Mesodermal cell (in vitro differentiated cells): ENCODE measurements at regions not wholly inside any gene's neighbourhood (a gene's known extent, or its start where the extent isn't known, plus 50 kb on each side); places are given as distances from the start of the nearest gene placed in this dataset.

Experiments used
- H3K27ac ChIP-seq: 2 replicates; pipeline ENCODE4 v1.7.0; 2013; ENCODE audit warnings: mild to moderate bottlenecking, low read depth, low read length, moderate library complexity; ENCODE audit not compliant: severe bottlenecking
- H3K36me3 ChIP-seq: 2 replicates; pipeline ENCODE4 v1.7.1; 2013; ENCODE audit warnings: mild to moderate bottlenecking, low read length, moderate library complexity; ENCODE audit not compliant: control insufficient read depth, insufficient read depth
- H3K4me1 ChIP-seq: one replicate; pipeline ENCODE4 v1.7.1; 2013; ENCODE audit warnings: mild to moderate bottlenecking, low read length; ENCODE audit not compliant: insufficient read depth, control insufficient read depth, poor library complexity, severe bottlenecking
- H3K4me3 ChIP-seq: 2 replicates; pipeline ENCODE4 v1.7.0; 2013; ENCODE audit warnings: low read length, control low read depth, mild to moderate bottlenecking; ENCODE audit not compliant: insufficient read depth, poor library complexity, severe bottlenecking; ENCODE audit errors: extremely low read depth
- H3K9me3 ChIP-seq: 2 replicates; pipeline ENCODE4 v1.7.1; 2013; ENCODE audit warnings: mild to moderate bottlenecking, low read length, moderate library complexity; ENCODE audit not compliant: control insufficient read depth
- WGBS, 2 experiments: methylation state at CpG; one replicate each; pipeline ENCODE4 v1.1.5; 2013; ENCODE audit warnings: missing lambda C conversion rate in 2 of 2; ENCODE audit not compliant: insufficient coverage in 2 of 2; 5-methylcytosine and 5-hydroxymethylcytosine counted together

GRCh38 chr5:51987669-51988209 lies 604.5 kb downstream of the ISL1 start:
- H3K4me1 ChIP-seq: no peaks in the 10 kb centered on the region
- H3K4me3 ChIP-seq: no peak overlapping the region
- no peaks in the 10 kb centered on the region for H3K36me3 ChIP-seq
- no peaks in the 10 kb centered on the region for H3K9me3 ChIP-seq
- WGBS, 2 experiments: 83 to 100% methylated on average over 1 of the region's 2 CpGs
- H3K27ac ChIP-seq: no peak overlapping the region

DNA sequence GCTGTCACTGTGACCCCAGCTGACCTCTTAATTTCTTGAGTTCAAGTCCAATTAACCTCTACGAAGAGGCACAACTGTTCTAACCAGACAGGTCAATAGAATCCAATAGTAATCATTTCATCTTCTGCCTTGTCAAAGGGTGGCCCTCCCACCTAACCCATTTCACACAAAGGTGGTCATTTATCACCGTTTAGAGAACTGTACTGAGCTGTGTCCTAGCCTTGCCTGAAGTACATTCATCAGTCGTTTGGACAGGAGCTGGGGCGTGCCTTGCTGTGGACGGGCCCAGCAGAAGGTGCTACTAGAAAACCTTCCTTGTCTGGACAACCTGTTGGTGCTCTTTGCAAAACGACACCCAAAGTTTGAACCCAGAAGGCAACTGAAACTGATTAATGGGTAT lies 605.4 kb downstream of the ISL1 start:
- 81 to 87% methylated on average over 4 to 6 of the region's 6 CpGs for WGBS, 2 experiments

GRCh38 chr5:51990241-51990640 lies 607.0 kb downstream of the ISL1 start:
- Histone ChIP-seq H3K4me1 (no peaks in the 10 kb centered on the region), H3K27ac (no peak overlapping the region), H3K36me3 (no peaks in the 10 kb centered on the region), H3K4me3 (no peak overlapping the region), H3K9me3 (no peaks in the 10 kb centered on the region)
- WGBS, 2 experiments: no CpG with 5 or more reads among the region's 2 CpGs

More for the DNA sequence above, 605.4 kb downstream of the ISL1 start:
- no peak overlapping the region for H3K27ac ChIP-seq
- H3K36me3 ChIP-seq: no peaks in the 10 kb centered on the region
- H3K4me3 ChIP-seq: no peak overlapping the region
- no peaks in the 10 kb centered on the region for H3K4me1 ChIP-seq
- no peaks in the 10 kb centered on the region for H3K9me3 ChIP-seq

- Histone ChIP-seq H3K9me3 (no peaks in the 10 kb centered on the region), H3K27ac (no peak overlapping the region), H3K4me3 (no peak overlapping the region), H3K4me1 (no peaks in the 10 kb centered on the region), H3K36me3 (no peaks in the 10 kb centered on the region)
- WGBS, 2 experiments: 60 to 88% methylated on average over 1 of the region's 1 CpG
These were observed 607.5 kb downstream of the ISL1 start for GRCh38 chr5:51990661-51991180.

DNA sequence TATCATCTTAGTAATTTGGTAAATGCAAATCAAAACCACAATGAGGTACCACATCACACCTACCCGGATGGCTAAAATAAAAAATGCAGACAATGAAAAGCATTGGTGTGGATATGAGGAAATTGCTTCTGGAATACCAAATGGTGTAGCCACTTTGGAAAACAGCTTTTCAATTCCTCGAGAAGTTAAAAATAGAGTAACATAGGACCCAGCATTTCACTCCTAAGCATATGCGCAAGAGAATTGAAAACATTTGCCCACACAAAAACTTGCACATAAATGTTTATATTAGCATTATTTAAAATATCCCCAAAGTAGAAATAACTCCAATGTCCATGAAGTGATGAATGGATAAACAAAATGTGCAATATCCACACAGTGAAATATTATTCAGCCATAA lies 608.7 kb downstream of the ISL1 start:
- Histone ChIP-seq H3K4me1 (no peaks in the 10 kb centered on the region), H3K9me3 (no peaks in the 10 kb centered on the region), H3K36me3 (no peaks in the 10 kb centered on the region), H3K27ac (no peak overlapping the region), H3K4me3 (no peak overlapping the region)
- WGBS, 2 experiments: no CpG with 5 or more reads among the region's 3 CpGs

DNA sequence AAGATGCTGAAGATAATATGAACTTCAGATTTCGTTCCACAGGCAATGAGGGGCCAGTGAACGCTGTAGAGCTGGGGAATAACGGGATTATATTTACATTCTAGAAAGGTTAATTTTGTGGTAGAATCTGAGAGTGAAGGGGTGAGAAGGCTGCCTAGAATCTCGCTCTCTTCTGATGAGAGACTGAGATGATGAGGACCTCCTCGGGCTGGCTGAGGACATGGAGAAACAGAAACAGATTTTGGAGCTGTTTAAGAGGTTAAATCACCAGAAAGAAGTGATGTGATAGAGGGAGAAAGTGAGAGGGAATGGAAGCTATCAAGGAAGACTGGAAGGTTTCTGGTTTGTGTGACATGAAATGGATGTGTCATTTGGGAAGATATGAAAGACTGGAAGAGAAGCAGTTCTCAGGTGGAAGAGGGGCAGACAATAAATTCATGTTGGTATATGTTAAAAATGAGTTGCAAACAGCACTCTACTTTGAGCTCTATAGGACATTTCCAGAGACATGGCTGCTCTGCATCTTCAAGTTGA lies 612.6 kb downstream of the ISL1 start:
- no peak overlapping the region for H3K27ac ChIP-seq

GRCh38 chr5:51996356-51996861 lies 613.2 kb downstream of the ISL1 start:
- no peak overlapping the region for H3K27ac ChIP-seq
- no peaks in the 10 kb centered on the region for H3K4me1 ChIP-seq
- no CpG with 5 or more reads among the region's 1 CpG for WGBS, 2 experiments
- H3K9me3 ChIP-seq: no peaks in the 10 kb centered on the region
- no peak overlapping the region for H3K4me3 ChIP-seq
- H3K36me3 ChIP-seq: no peaks in the 10 kb centered on the region

More for the DNA sequence above, 612.6 kb downstream of the ISL1 start:
- Histone ChIP-seq H3K36me3 (no peaks in the 10 kb centered on the region), H3K9me3 (no peaks in the 10 kb centered on the region), H3K4me3 (no peak overlapping the region), H3K4me1 (no peaks in the 10 kb centered on the region)
- 87 to 89% methylated on average over 5 of the region's 5 CpGs for WGBS, 2 experiments

GRCh38 chr5:51997500-51997899 lies 614.3 kb downstream of the ISL1 start:
- Histone ChIP-seq H3K4me1 (no peaks in the 10 kb centered on the region), H3K4me3 (no peak overlapping the region), H3K27ac (no peak overlapping the region), H3K36me3 (no peaks in the 10 kb centered on the region), H3K9me3 (no peaks in the 10 kb centered on the region)

DNA sequence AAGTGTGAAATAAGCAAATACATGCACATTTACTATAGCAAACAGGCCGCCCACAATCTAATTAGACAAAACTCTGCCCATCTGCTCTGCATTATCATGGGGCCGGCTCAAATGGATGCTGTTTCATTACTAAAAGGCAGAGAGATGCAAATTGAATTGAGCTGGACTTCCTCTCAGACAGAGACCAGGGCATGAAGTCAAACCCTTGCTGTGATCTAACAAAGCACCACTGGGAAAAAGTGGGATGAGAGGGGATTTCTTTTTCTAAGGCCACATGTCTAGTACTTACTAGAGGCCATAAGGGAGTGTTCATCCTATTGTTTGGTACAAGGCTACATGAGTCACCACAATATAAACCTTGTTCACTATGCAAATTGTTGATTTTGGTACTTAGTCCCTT lies 614.7 kb downstream of the ISL1 start:
- Histone ChIP-seq H3K27ac (no peak overlapping the region), H3K9me3 (no peaks in the 10 kb centered on the region), H3K4me3 (no peak overlapping the region), H3K36me3 (no peaks in the 10 kb centered on the region), H3K4me1 (no peaks in the 10 kb centered on the region)
- 50 to 80% methylated on average over 1 of the region's 2 CpGs for WGBS, 2 experiments

GRCh38 chr5:52007230-52007858 lies 624.1 kb downstream of the ISL1 start:
- no peaks in the 10 kb centered on the region for H3K36me3 ChIP-seq
- H3K9me3 ChIP-seq: no peaks in the 10 kb centered on the region
- no peak overlapping the region for H3K27ac ChIP-seq
- H3K4me3 ChIP-seq: no peak overlapping the region
- no peaks in the 10 kb centered on the region for H3K4me1 ChIP-seq
- WGBS, 2 experiments: 14% methylated on average over 1 of the region's 5 CpGs; no CpG with 5 or more reads in 1 of the 2 experiments

GRCh38 chr5:52010454-52010853 lies 627.2 kb downstream of the ISL1 start:
- 67% methylated on average over 1 of the region's 2 CpGs for WGBS, 2 experiments

More at GRCh38 chr5:52010454-52010853, 627.2 kb downstream of the ISL1 start:
- Histone ChIP-seq H3K4me3 (no peak overlapping the region), H3K4me1 (no peaks in the 10 kb centered on the region), H3K27ac (no peak overlapping the region), H3K9me3 (no peaks in the 10 kb centered on the region), H3K36me3 (no peaks in the 10 kb centered on the region)
